ENCODE measurements at regions not wholly inside any gene's neighbourhood (a gene's known extent, or its start where the extent isn't known, plus 50 kb on each side); places are given as distances from the start of the nearest gene placed in this dataset.
"Not testable (repeated sequence)": the region's sequence is repeated elsewhere in the genome, so short reads cannot be mapped to it uniquely, and the experiment has no call there.

- Histone ChIP-seq H3K9me3 (no peaks in the 10 kb centered on the region), H3K4me1 (peaks cover 9 to 35% (median 24%) of the 10 kb centered on the region in 4 donors)
- DNase-seq = no peak
Observed at GRCh38 chr2:43005975-43006833, 213.8 kb upstream of the HAAO start.

GRCh38 chr2:43005245-43005974 is 213.0 kb upstream of the HAAO start:
- H3K36me3 ChIP-seq = no peaks in the 10 kb centered on the region
- no peaks in the 10 kb centered on the region for H3K9me3 ChIP-seq
- TF ChIP-seq CTCF (IDR thresholded peaks at IDR 0.05) = no peak
- peak; percentile 43 for TF ChIP-seq EP300 (IDR thresholded peaks at IDR 0.05; ENCODE audit: low read depth)
- peak; percentile 76 for TF ChIP-seq POLR2A (IDR thresholded peaks at IDR 0.05)
- TF ChIP-seq POLR2AphosphoS5 (IDR thresholded peaks at IDR 0.05) = peak; percentile 33 to 76 (median 73)
- H3K4me1 ChIP-seq = peaks cover 9 to 40% (median 32%) of the 10 kb centered on the region in 4 donors
- peak; percentile 85 for DNase-seq
- in situ Hi-C loops (cut with MboI; ENCODE audit: low pct_ligation_motif_present in 1 of 4, low pct_unique_long_range_greater_than_20kb in 1 of 4, low sequenced_read_pairs in 3 of 4) = no loop called here
- no peaks in the 10 kb centered on the region for H3K27me3 ChIP-seq
- no peak overlapping the region for H3K4me3 ChIP-seq
- 47 to 55% methylated on average over 4 to 15 of the region's 15 CpGs for WGBS, 2 donors (ENCODE audit: low coverage in 1 of 2)
- H3K27ac ChIP-seq = peak overlapping the region; percentile 76 to 85 (median 82)
- intact Hi-C loops (cut with DNase I; ENCODE audit: low total_unique reads) = loop anchor here (10.0 kb wide), 1 partner anchor 769 kb away; the partner anchor contains the start of gene DYNC2LI1

More at GRCh38 chr2:43005975-43006833, 213.8 kb upstream of the HAAO start:
- intact Hi-C loops (cut with DNase I; ENCODE audit: low total_unique reads) (loop anchor here (10.0 kb wide), 1 partner anchor 769 kb away; the partner anchor contains the start of gene DYNC2LI1), in situ Hi-C loops (cut with MboI; ENCODE audit: low pct_ligation_motif_present in 1 of 4, low pct_unique_long_range_greater_than_20kb in 1 of 4, low sequenced_read_pairs in 3 of 4) (no loop called here)
- Histone ChIP-seq H3K36me3 (no peaks in the 10 kb centered on the region), H3K27me3 (no peaks in the 10 kb centered on the region), H3K27ac (peak overlapping the region; percentile 76 to 85 (median 82)), H3K4me3 (no peak overlapping the region)
- 55 to 59% methylated on average over 5 to 13 of the region's 13 CpGs for WGBS, 2 donors (ENCODE audit: low coverage in 1 of 2)
- no peak for TF ChIP-seq POLR2A (IDR thresholded peaks at IDR 0.05)
- TF ChIP-seq CTCF (IDR thresholded peaks at IDR 0.05) = peak in 1 of 5 experiments; percentile 22

GRCh38 chr2:43004879-43005244 is 212.5 kb upstream of the HAAO start:
- Histone ChIP-seq H3K9me3 (no peaks in the 10 kb centered on the region), H3K4me3 (no peak overlapping the region), H3K27me3 (no peaks in the 10 kb centered on the region), H3K4me1 (peaks cover 9 to 46% (median 37%) of the 10 kb centered on the region in 4 donors), H3K27ac (peak overlapping the region; percentile 76 to 85 (median 82)), H3K36me3 (no peaks in the 10 kb centered on the region)
- in situ Hi-C loops (cut with MboI; ENCODE audit: low pct_ligation_motif_present in 1 of 4, low pct_unique_long_range_greater_than_20kb in 1 of 4, low sequenced_read_pairs in 3 of 4) (no loop called here), intact Hi-C loops (cut with DNase I; ENCODE audit: low total_unique reads) (loop anchor here (10.0 kb wide), 1 partner anchor 770 kb away; the partner anchor contains the start of gene DYNC2LI1)
- WGBS, 2 donors (ENCODE audit: low coverage in 1 of 2) = 53 to 63% methylated on average over 5 of the region's 5 CpGs
- TF ChIP-seq POLR2AphosphoS5 (IDR thresholded peaks at IDR 0.05) (no peak), CTCF (IDR thresholded peaks at IDR 0.05) (no peak), POLR2A (IDR thresholded peaks at IDR 0.05) (no peak), EP300 (IDR thresholded peaks at IDR 0.05; ENCODE audit: low read depth) (no peak)
- DNase-seq = no peak

- H3K27me3 ChIP-seq; H3K4me3 ChIP-seq; in situ Hi-C loops (cut with MboI; ENCODE audit: low pct_ligation_motif_present in 1 of 4, low pct_unique_long_range_greater_than_20kb in 1 of 4, low sequenced_read_pairs in 3 of 4); DNase-seq; H3K36me3 ChIP-seq; H3K9me3 ChIP-seq: not testable (repeated sequence)
- WGBS, 2 donors (ENCODE audit: low coverage in 1 of 2) = 29 to 62% methylated on average over 1 to 11 of the region's 11 CpGs
- intact Hi-C loops (cut with DNase I; ENCODE audit: low total_unique reads) = loop anchor here (10.0 kb wide), 1 partner anchor 771 kb away; the partner anchor contains the start of gene DYNC2LI1
- peaks cover 9 to 51% (median 42%) of the 10 kb centered on the region in 4 donors for H3K4me1 ChIP-seq
- H3K27ac ChIP-seq = peak overlapping the region; percentile 76 to 85 (median 82)
Observed at GRCh38 chr2:43004126-43004865, 211.9 kb upstream of the HAAO start.

Measured in transverse colon (tissue), 4 donors.